HEK293T (cell line): ENCODE measurements at regions not wholly inside any gene's neighbourhood (a gene's known extent, or its start where the extent isn't known, plus 50 kb on each side); places are given as distances from the start of the nearest gene placed in this dataset.

Experiments used
- CTCF ChIA-PET: fragments of 350-600 bp; formaldehyde crosslinking; extraction: SDS; loops from one replicate; lab custom pipeline; 2021; ENCODE audit warnings: antibody characterized with exemption, inconsistent platforms; lab: Yijun Ruan, JAX
- POLR2A ChIA-PET: fragments of 350-600 bp; formaldehyde crosslinking; extraction: SDS; loops from one replicate; lab custom pipeline; 2020; ENCODE audit warnings: antibody characterized with exemption, inconsistent platforms; lab: Yijun Ruan, JAX
- DNase-seq: peaks from one replicate; pipeline ENCODE4 v3.0.0; 2012; ENCODE audit warnings: mixed read lengths; ENCODE audit errors: extremely low spot score
- ARNT ChIP-seq: fragments of 450-650 bp; IDR thresholded peaks from 2 replicates; pipeline ENCODE4 v1.6.1; 2017; ENCODE audit warnings: mild to moderate bottlenecking
- BHLHE40 ChIP-seq: fragments of 450-650 bp; IDR thresholded peaks from 2 replicates; pipeline ENCODE4 v1.6.1; 2016; ENCODE audit warnings: mild to moderate bottlenecking, moderate library complexity, borderline replicate concordance
- CTBP1 ChIP-seq: fragments of 450-650 bp; IDR thresholded peaks from 2 replicates; pipeline ENCODE4 v1.6.1; 2016; ENCODE audit warnings: borderline replicate concordance
- ELF4 ChIP-seq: fragments of 450-650 bp; IDR thresholded peaks from 2 replicates; pipeline ENCODE4 v1.6.1; 2017; ENCODE audit warnings: antibody characterized with exemption
- FOXA1 ChIP-seq: fragments of 450-650 bp; IDR thresholded peaks from 2 replicates; pipeline ENCODE4 v1.6.1; 2016; ENCODE audit warnings: mild to moderate bottlenecking
- FOXK2 ChIP-seq: fragments of 450-650 bp; IDR thresholded peaks from 2 replicates; pipeline ENCODE4 v1.6.1; 2016; ENCODE audit warnings: mild to moderate bottlenecking
- FOXM1 ChIP-seq: fragments of 450-650 bp; IDR thresholded peaks from 2 replicates; pipeline ENCODE4 v1.6.1; 2017; ENCODE audit warnings: mild to moderate bottlenecking, borderline replicate concordance
- HDGF ChIP-seq: fragments of 450-650 bp; IDR thresholded peaks from 2 replicates; pipeline ENCODE4 v1.6.1; 2017; ENCODE audit warnings: antibody characterized with exemption, borderline replicate concordance
- L3MBTL2 ChIP-seq: fragments of 450-650 bp; conservative IDR thresholded peaks from 2 replicates; pipeline ENCODE4 v1.6.1; 2016; ENCODE audit warnings: mild to moderate bottlenecking
- LEF1 ChIP-seq: fragments of 450-650 bp; IDR thresholded peaks from 2 replicates; pipeline ENCODE4 v1.6.1; 2017; ENCODE audit warnings: mild to moderate bottlenecking, borderline replicate concordance
- NFRKB ChIP-seq: fragments of 450-650 bp; IDR thresholded peaks from 2 replicates; pipeline ENCODE4 v1.6.1; 2016; ENCODE audit warnings: mild to moderate bottlenecking, moderate library complexity
- PKNOX1 ChIP-seq: fragments of 450-650 bp; IDR thresholded peaks from 2 replicates; pipeline ENCODE4 v1.6.1; 2016
- SP1 ChIP-seq: fragments of 450-650 bp; IDR thresholded peaks from 2 replicates; pipeline ENCODE4 v1.6.1; 2017
- SUZ12 ChIP-seq: fragments of 450-650 bp; IDR thresholded peaks from 2 replicates; pipeline ENCODE4 v1.6.1; 2016; ENCODE audit warnings: mild to moderate bottlenecking
- TARDBP ChIP-seq: fragments of 450-650 bp; IDR thresholded peaks from 2 replicates; pipeline ENCODE4 v1.6.1; 2016
- ZNF384 ChIP-seq: fragments of 450-650 bp; IDR thresholded peaks from 2 replicates; pipeline ENCODE4 v1.6.1; 2016

GRCh38 chr10:118504467-118505205 is 90.8 kb downstream of the PRLHR start:
- TF ChIP-seq PKNOX1, result no peak
- no peak for TF ChIP-seq ARNT
- TF ChIP-seq FOXA1, result no peak
- TF ChIP-seq ZNF384, result no peak
- TF ChIP-seq FOXM1, result no peak
- TF ChIP-seq L3MBTL2, result no peak
- no peak for TF ChIP-seq CTBP1
- no peak for TF ChIP-seq TARDBP
- no peak for TF ChIP-seq LEF1
- TF ChIP-seq ELF4, result no peak
- no peak for TF ChIP-seq FOXK2
- CTCF ChIA-PET, result interaction anchor here (0.6 to 1.0 kb wide), 2 partner anchors 40 to 64 kb away, joined by 3 to 4 read pairs; no protein-coding TSS in a partner anchor
- DNase-seq, result peak; percentile 19
- POLR2A ChIA-PET, result no interaction called here

GRCh38 chr10:118504044-118504443 is 91.4 kb downstream of the PRLHR start:
- TF ChIP-seq SP1, result no peak
- DNase-seq, result no peak
- ChIA-PET POLR2A (no interaction called here), CTCF (interaction anchor here (1.0 kb wide), 1 partner anchor 40 kb away, joined by 4 read pairs; no protein-coding TSS in a partner anchor)

GRCh38 chr10:118503192-118503591 is 92.3 kb downstream of the PRLHR start:
- DNase-seq, result no peak
- no peak for TF ChIP-seq CTBP1
- no peak for TF ChIP-seq TARDBP
- TF ChIP-seq SP1, result no peak
- no peak for TF ChIP-seq SUZ12
- TF ChIP-seq FOXA1, result no peak
- ChIA-PET CTCF (no interaction called here), POLR2A (no interaction called here)

- POLR2A ChIA-PET, result no interaction called here
- no peak for DNase-seq
Measured at GRCh38 chr10:118501637-118502440, 93.6 kb downstream of the PRLHR start.

GRCh38 chr10:118501171-118501570 is 94.3 kb downstream of the PRLHR start:
- DNase-seq, result no peak
- CTCF ChIA-PET, result no interaction called here
- POLR2A ChIA-PET, result no interaction called here
- no peak for TF ChIP-seq HDGF
- no peak for TF ChIP-seq FOXM1

More at GRCh38 chr10:118501637-118502440, 93.6 kb downstream of the PRLHR start:
- CTCF ChIA-PET, result no interaction called here
- no peak for TF ChIP-seq SUZ12

GRCh38 chr10:118500477-118501104 is 94.9 kb downstream of the PRLHR start:
- ChIA-PET CTCF (interaction anchor here (0.8 kb wide), 1 partner anchor 41 kb away, joined by 3 read pairs; no protein-coding TSS in a partner anchor), POLR2A (no interaction called here)
- TF ChIP-seq SP1, result no peak
- no peak for TF ChIP-seq TARDBP
- no peak for TF ChIP-seq ELF4
- no peak for TF ChIP-seq HDGF
- no peak for TF ChIP-seq FOXM1
- no peak for TF ChIP-seq NFRKB
- TF ChIP-seq FOXA1, result no peak
- DNase-seq, result no peak

GRCh38 chr10:118499186-118499585 is 96.3 kb downstream of the PRLHR start:
- POLR2A ChIA-PET, result no interaction called here
- no peak for DNase-seq
- no peak for TF ChIP-seq NFRKB
- no peak for TF ChIP-seq L3MBTL2
- no peak for TF ChIP-seq LEF1
- TF ChIP-seq FOXK2, result no peak
- no peak for TF ChIP-seq PKNOX1
- TF ChIP-seq FOXM1, result no peak
- no peak for TF ChIP-seq CTBP1
- TF ChIP-seq SP1, result no peak
- no peak for TF ChIP-seq ZNF384
- no peak for TF ChIP-seq FOXA1
- TF ChIP-seq ARNT, result no peak
- no peak for TF ChIP-seq BHLHE40
- TF ChIP-seq ELF4, result no peak
- no peak for TF ChIP-seq SUZ12
- TF ChIP-seq HDGF, result no peak
- CTCF ChIA-PET, result no interaction called here
